ENCODE measurements at regions not wholly inside any gene's neighbourhood (a gene's known extent, or its start where the extent isn't known, plus 50 kb on each side); places are given as distances from the start of the nearest gene placed in this dataset.

DNA sequence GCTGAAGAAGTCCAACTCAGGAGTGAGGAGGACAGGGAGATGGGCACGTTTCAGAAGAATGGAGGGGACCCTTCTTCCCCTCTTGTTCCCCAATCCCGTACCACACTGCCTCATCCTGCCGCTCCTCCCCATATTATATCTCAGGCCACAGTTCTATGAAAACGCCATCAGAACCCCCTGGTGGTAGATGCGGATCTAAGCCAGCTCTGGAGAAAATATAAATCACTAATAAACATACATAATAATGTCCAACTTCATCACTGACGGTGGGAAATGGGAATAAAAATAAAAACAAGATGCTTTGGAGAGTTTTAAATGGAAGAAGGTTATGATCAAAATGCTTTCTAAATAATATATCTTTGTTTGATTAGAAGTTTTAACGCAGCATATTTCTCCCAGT is 400.3 kb downstream of the CADM1 start:
- TF ChIP-seq, protein P1, sequence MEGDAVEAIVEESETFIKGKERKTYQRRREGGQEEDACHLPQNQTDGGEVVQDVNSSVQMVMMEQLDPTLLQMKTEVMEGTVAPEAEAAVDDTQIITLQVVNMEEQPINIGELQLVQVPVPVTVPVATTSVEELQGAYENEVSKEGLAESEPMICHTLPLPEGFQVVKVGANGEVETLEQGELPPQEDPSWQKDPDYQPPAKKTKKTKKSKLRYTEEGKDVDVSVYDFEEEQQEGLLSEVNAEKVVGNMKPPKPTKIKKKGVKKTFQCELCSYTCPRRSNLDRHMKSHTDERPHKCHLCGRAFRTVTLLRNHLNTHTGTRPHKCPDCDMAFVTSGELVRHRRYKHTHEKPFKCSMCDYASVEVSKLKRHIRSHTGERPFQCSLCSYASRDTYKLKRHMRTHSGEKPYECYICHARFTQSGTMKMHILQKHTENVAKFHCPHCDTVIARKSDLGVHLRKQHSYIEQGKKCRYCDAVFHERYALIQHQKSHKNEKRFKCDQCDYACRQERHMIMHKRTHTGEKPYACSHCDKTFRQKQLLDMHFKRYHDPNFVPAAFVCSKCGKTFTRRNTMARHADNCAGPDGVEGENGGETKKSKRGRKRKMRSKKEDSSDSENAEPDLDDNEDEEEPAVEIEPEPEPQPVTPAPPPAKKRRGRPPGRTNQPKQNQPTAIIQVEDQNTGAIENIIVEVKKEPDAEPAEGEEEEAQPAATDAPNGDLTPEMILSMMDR (IDR thresholded peaks at IDR 0.05) = no peak
- TF ChIP-seq EP300 (IDR thresholded peaks at IDR 0.05) (no peak), POLR2A (IDR thresholded peaks at IDR 0.05) (no peak)
